HG03045 (cell line): ENCODE measurements at regions not wholly inside any gene's neighbourhood (a gene's known extent, or its start where the extent isn't known, plus 50 kb on each side); places are given as distances from the start of the nearest gene placed in this dataset.

Experiments
- ATAC-seq: cut with Tn5 transposase; IDR thresholded peaks from one replicate; pipeline ENCODE4 v1.9.1; 2021; ENCODE audit warnings: mild to moderate bottlenecking, moderate library complexity; ENCODE audit not compliant: unreplicated experiment

GRCh38 chr7:142418326-142418725, 160.5 kb upstream of the PRSS58 start:
- ATAC-seq: no peak

- no peak for ATAC-seq
Measured at GRCh38 chr7:142414915-142415314, 157.1 kb upstream of the PRSS58 start.

GRCh38 chr7:142414135-142414534, 156.3 kb upstream of the PRSS58 start:
- no peak for ATAC-seq

- no peak for ATAC-seq
Measured at GRCh38 chr7:142413280-142414000, 155.6 kb upstream of the PRSS58 start.

GRCh38 chr7:142412551-142413193, 154.8 kb upstream of the PRSS58 start:
- peak; percentile 86 for ATAC-seq

GRCh38 chr7:142409471-142409870, 151.6 kb upstream of the PRSS58 start:
- ATAC-seq: no peak

- no peak for ATAC-seq
Measured at GRCh38 chr7:142408794-142409193, 150.9 kb upstream of the PRSS58 start.

- ATAC-seq: no peak
Measured at GRCh38 chr7:142407939-142408570, 150.2 kb upstream of the PRSS58 start.

- no peak for ATAC-seq
Measured at GRCh38 chr7:142405122-142405765, 147.4 kb upstream of the PRSS58 start.

- ATAC-seq: no peak
Measured at GRCh38 chr7:142401951-142402350, 144.1 kb upstream of the PRSS58 start.

GRCh38 chr7:142400042-142400533, 142.2 kb upstream of the PRSS58 start:
- ATAC-seq: no peak

GRCh38 chr7:142391191-142391992, 133.5 kb upstream of the PRSS58 start:
- ATAC-seq: no peak

GRCh38 chr7:142389544-142389943, 131.7 kb upstream of the PRSS58 start:
- ATAC-seq: no peak

- peak; percentile 76 for ATAC-seq
Measured at GRCh38 chr7:142385491-142386340, 127.9 kb upstream of the PRSS58 start.

GRCh38 chr7:142384493-142384922, 126.7 kb upstream of the PRSS58 start:
- ATAC-seq: no peak

GRCh38 chr7:142383841-142384492, 126.1 kb upstream of the PRSS58 start:
- ATAC-seq: no peak

GRCh38 chr7:142381727-142382390, 124.0 kb upstream of the PRSS58 start:
- ATAC-seq: no peak

GRCh38 chr7:142380069-142380468, 122.2 kb upstream of the PRSS58 start:
- no peak for ATAC-seq
